WTC11 (cell line): ENCODE measurements at regions not wholly inside any gene's neighbourhood (a gene's known extent, or its start where the extent isn't known, plus 50 kb on each side); places are given as distances from the start of the nearest gene placed in this dataset.

Source experiments
- CREB1 ChIP-seq: sonication (generic); formaldehyde crosslinking; IDR thresholded peaks from 2 replicates; pipeline ENCODE4 v1.8.0; 2023; ENCODE audit warnings: mild to moderate bottlenecking, missing genetic modification reagents
- CTCF ChIP-seq: fragments of 200-600 bp; IDR thresholded peaks from 2 replicates; pipeline ENCODE4 v1.8.0; 2022; ENCODE audit warnings: antibody characterized with exemption
- NFYB ChIP-seq: sonication (generic); formaldehyde crosslinking; conservative IDR thresholded peaks from 2 replicates; pipeline ENCODE4 v1.8.0; 2022; ENCODE audit warnings: low read depth, missing genetic modification reagents
- STAT6 ChIP-seq: sonication (generic); formaldehyde crosslinking; conservative IDR thresholded peaks from 2 replicates; pipeline ENCODE4 v1.8.1; 2023; ENCODE audit warnings: mild to moderate bottlenecking, low read depth, missing genetic modification reagents, moderate library complexity
- USF2 ChIP-seq: sonication (generic); formaldehyde crosslinking; IDR thresholded peaks from 2 replicates; pipeline ENCODE4 v1.8.1; 2023; ENCODE audit warnings: mild to moderate bottlenecking, missing genetic modification reagents, moderate library complexity
- ZNF121 ChIP-seq: sonication (generic); formaldehyde crosslinking; IDR thresholded peaks from 2 replicates; pipeline ENCODE4 v1.8.0; 2023; ENCODE audit warnings: missing genetic modification reagents
- TF ChIP-seq, protein P1 (sequence below): sonication (generic); formaldehyde crosslinking; IDR thresholded peaks from 2 replicates; pipeline ENCODE4 v1.8.0; 2023; ENCODE audit warnings: mild to moderate bottlenecking, missing genetic modification reagents
- TF ChIP-seq, protein P2 (sequence below): sonication (generic); formaldehyde crosslinking; IDR thresholded peaks from 2 replicates; pipeline ENCODE4 v1.8.1; 2023; ENCODE audit warnings: mild to moderate bottlenecking, missing genetic modification reagents, moderate library complexity

DNA sequence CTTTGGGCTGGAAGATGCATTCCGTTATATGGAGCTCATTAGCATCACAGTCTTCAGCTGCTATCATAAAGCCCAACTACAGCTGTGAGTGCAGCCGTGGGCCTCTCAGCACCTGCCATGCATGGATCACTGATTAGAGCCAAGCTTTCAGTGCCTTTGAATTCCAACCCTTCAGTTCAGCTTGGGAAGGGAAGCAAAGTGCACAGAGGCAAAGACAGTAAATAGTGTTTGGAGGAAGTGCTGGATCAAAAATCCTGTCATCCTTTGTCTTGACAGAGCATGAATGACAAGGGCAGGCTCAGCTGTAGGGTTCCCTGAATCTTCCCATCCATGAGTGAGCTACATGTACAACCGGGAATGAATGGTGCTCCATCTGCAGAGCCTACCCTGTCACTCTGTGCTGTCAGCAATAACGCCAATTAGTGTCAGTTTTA, 153.7 kb downstream of the DNAJB9 start:
- TF ChIP-seq CREB1 (CRISPR knock-in tag) (no peak), CTCF (no peak), NFYB (CRISPR knock-in tag) (no peak), STAT6 (CRISPR knock-in tag) (no peak), ZNF121 (CRISPR knock-in tag) (no peak), USF2 (CRISPR knock-in tag) (no peak)
- TF ChIP-seq, protein P1, sequence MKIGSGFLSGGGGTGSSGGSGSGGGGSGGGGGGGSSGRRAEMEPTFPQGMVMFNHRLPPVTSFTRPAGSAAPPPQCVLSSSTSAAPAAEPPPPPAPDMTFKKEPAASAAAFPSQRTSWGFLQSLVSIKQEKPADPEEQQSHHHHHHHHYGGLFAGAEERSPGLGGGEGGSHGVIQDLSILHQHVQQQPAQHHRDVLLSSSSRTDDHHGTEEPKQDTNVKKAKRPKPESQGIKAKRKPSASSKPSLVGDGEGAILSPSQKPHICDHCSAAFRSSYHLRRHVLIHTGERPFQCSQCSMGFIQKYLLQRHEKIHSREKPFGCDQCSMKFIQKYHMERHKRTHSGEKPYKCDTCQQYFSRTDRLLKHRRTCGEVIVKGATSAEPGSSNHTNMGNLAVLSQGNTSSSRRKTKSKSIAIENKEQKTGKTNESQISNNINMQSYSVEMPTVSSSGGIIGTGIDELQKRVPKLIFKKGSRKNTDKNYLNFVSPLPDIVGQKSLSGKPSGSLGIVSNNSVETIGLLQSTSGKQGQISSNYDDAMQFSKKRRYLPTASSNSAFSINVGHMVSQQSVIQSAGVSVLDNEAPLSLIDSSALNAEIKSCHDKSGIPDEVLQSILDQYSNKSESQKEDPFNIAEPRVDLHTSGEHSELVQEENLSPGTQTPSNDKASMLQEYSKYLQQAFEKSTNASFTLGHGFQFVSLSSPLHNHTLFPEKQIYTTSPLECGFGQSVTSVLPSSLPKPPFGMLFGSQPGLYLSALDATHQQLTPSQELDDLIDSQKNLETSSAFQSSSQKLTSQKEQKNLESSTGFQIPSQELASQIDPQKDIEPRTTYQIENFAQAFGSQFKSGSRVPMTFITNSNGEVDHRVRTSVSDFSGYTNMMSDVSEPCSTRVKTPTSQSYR: no peak
- TF ChIP-seq, protein P2, sequence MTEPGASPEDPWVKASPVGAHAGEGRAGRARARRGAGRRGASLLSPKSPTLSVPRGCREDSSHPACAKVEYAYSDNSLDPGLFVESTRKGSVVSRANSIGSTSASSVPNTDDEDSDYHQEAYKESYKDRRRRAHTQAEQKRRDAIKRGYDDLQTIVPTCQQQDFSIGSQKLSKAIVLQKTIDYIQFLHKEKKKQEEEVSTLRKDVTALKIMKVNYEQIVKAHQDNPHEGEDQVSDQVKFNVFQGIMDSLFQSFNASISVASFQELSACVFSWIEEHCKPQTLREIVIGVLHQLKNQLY (CRISPR knock-in tag): no peak
